HG02973 (cell line): ENCODE measurements at regions not wholly inside any gene's neighbourhood (a gene's known extent, or its start where the extent isn't known, plus 50 kb on each side); places are given as distances from the start of the nearest gene placed in this dataset.
A peak's percentile ranks its signal among the peaks of the same experiment; 100 is the strongest.

Experiments
- ATAC-seq: cut with Tn5 transposase; IDR thresholded peaks from one replicate; pipeline ENCODE4 v1.9.1; 2021; ENCODE audit warnings: moderate library complexity; ENCODE audit not compliant: unreplicated experiment

DNA sequence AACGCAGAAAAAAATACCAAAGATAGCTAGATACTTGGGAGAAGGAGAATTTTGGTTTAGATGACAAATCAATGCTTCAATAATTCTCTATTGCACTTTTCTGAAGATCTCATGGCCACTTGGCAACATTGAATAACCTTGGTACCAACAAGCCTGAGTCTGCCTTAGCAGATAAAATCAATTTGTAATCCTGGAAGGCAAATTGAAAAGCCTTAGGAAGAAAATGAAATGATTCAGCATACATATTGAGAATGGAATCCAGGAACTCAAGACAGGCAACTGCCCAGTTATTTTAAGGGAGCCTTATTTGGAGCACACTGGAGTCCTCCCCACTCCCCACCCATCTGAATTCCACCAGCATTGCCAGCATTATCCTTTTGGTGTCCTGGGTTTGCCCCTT, 109.3 kb upstream of the SOX9 start:
- ATAC-seq: no peak

DNA sequence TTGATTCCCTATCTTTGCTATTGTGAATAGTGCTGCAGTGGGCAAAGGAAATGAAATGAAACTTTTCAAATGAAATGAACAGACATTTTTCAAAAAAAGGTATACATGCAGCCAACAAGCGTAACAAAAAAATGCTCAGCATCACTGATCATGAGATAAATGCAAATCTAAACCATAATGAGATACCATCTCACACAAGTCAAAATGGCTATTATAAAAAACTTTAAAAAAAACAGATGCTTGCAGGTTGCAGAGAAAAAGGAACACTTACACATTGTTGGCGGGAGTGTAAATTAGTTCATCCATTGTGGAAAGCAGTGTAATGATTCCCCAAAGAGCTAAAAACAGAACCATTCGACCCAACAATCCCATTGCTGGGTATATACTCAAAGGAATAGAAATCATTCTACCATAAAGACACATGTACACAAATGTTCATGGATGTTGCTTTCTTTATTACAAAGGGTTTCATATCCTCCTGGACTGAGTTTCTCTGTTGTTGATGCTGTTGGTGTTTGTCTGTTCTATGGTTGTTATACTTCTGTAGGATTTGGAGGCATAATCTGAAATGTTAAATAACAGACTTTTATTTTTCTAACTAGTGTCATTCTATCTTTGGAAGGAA, 99.3 kb upstream of the SOX9 start:
- ATAC-seq: no peak

DNA sequence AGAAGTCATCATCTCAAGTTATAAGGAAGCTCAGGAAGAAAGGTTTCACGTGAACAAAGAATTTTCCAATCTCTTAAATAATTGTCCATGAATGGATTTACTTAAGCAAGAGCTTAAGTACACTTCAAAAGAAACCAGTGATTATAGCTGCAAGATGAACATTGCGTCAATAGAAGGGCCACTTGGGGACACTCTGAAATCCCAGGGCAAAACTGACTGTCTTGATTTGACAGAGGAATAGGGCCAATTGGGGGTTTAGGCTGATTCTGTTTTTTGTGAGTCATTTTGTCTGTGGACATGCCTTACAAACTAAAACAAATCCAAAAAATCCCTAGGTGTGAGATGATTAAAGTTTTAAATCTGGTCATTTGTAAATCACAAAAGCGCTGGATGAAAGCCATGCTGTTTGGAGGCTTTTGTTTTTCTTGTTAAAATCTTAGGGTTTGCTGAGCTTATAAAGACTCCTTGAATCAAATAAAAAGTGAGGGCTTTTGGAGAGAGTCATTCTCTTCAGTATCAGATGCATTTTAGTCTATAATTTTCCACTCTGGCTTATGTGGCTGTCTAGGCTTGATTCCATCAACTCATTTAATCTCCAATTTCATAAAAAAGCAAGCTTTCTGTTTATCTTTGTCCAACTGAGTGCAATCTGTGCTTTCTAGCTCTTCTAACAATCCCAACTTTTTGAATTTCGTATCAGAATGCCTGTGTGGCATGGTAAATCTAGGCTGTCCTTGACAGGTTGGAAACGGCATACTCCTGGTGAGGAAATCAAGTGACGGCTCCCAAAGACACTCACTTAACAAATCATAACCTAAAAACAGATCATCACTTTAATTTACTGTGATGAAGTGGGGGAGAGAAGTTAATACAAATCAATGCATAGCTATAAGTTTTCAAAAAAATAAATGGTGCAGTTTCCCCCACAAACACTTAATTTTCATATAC, 98.2 kb upstream of the SOX9 start:
- no peak for ATAC-seq

DNA sequence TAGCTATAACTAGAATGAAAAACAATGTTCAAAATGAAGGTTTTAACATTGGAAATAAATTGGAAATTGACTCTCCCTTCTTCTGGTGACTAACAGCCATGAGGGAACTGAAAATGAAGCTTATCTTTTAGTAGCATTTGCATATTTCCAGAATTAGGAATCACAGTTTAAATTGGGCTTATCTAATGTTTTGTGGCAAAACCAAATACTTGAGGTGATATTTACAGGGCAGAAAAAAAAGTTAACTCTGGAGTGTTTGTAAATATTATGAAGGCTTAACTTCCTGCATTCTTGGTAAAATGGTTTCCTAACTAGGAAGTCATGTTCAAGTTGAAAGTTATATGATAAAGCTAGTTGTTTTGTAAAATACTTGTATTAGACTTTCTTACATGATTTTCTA, 96.4 kb upstream of the SOX9 start:
- ATAC-seq: no peak

DNA sequence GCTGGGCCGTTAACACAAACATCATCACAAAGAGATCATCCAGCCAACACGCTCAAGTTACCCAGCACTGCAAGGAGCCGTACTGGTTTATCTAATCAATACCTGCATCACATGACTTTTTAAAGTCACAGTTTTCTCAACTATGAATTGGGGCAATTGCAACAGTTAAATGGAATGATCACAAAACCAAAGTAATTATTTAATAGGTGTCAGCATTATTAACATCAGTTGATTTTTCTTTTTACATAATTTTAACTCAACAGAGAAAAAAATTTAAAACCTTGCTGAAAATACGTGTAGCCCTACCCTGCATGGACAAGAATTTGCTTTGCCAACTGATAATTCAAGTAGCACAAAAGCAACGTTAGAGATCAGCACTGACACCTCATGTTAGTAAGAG, 95.7 kb upstream of the SOX9 start:
- no peak for ATAC-seq

DNA sequence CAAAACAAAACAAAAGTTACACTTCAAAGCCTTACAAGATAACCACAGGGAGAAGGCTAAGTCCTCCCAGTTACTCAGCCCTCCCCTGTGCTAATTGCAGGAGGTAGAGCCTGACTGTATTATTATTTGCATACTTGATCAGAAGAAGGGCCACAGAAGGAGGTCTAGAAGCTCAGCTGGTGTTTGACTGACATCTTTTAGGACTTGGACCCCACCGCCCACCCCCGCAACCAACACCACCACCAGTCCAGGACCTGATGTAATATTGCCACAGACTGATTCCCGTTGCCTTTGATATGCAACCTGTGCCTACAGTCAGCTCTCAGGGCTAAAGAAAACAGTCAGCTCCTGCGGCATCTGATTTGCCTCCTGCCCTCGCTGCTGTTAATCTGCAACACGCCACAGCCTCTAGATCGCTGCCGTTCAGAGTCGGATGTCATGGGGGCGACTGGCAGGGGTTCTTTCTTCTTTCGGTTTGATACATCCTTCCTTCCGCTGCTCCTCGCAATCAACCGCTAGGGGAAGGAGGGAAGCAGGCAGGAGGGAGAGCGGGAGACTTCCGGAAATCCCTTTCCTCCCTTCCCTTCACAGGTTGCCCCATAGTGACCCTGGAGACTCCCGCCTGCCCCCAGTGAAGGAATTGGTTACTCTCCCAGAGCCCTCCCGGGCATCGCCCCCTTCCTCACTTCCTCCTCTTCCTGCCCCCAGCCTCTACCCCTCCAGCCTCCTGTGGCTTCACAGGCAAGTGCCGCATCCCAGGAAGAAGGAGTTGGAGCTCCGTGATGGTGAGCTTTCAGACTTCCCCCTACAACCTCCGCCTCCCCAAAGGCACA, 90.5 kb upstream of the SOX9 start:
- ATAC-seq: peak; percentile 64

DNA sequence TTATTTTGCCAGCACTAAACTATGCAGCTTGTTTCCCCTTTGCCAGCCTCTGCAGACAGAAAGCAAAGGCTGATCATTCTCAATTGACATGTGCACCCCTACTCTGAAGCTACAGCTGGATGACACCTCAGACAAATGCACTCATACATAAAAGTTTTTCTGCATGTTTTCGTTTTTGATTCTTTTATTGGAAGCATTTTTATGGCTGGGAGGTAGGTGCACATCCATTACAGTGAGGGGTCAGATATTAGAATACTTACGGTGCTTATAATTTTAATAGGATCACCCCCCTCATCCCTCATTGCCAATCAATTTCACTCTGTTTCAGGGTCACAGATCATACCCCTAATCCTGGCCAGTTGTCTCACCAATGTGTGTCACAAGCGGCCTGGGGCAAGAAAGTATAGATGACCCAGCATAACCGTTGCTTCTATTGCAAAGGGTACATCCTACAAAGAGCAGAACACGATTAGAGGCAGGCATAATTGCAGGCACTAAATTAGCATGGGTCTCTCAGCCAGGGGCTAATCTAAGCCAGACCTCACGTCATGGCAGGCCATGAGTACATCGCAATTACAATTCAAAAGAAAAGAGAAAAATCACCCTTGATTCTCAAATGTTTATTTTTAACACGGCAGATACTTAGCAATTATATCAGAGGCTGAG, 89.5 kb upstream of the SOX9 start:
- no peak for ATAC-seq

DNA sequence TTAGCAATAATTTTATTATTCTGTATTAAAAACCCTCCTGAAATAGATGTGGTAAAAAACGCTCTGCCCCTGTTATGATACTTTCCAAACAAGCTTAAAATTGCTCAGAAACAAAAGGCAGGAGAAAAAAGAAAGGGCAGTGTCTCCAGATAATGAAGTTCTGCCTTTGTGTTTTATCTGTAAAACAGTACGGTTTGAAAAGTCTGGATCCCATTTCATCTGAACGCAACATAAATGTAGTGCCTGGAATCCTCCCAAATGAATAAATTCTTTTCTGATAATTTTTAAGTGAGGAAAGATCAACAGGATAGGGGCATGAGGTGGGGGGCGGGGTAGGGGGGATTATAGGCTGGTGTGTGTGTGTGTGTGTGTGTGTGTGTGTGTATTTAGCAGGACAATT, 87.5 kb upstream of the SOX9 start:
- ATAC-seq: no peak

DNA sequence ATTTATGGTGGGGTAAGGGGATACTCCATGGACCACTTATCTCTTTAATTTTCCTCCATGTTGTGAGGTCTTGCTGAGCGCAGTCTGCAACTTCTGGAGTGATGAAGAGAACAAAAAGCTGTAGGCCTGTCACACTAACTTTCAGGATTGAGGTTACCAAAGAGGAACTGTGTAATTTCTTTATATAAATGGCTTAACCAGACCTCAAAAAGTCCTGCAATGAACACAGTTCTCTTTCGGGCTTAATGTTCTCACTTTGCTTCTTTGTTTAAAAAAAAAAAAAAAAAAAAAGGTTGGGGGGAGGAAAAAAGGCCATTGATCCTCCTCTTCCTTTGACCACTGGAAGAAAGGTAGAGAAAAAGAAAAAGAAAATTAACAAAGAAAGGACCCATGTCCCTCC, 86.8 kb upstream of the SOX9 start:
- ATAC-seq: peak; percentile 50

DNA sequence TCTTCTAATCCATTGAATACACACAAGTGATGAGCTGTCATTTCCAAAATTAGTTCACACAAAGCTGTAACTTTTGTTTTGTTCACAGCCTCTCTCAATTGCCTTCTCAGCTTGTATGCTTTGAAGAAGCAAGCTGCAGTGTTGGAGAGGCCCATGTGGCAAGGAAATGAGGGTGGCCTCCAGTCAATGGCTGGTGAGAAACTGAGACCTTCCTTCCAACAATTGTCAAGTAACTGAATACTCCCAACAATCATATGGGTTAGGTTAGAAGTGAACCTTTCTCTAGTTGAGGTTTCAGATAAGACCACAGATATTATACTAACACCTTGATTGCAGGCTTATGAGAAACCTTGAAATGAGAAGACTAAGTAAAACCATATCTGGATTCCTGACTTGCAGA, 82.4 kb upstream of the SOX9 start:
- no peak for ATAC-seq

DNA sequence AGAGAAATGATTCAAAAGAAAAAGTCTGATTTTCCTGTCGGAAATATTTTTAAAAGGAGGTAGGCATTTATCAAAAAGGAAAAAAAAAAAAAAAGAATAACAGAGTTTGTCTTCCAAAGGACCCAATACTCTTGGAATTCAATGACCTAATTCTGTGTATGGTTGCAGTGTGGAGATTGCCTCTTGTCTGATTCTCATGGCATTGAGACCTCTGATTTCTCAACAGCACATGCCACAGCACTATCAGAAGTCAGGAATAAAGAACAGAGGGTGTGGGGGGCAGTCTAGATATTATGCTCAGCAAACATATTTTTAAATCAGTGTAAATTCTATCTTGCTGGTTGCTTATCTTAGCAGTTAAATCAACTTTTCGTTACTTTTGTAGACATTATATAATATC, 81.3 kb upstream of the SOX9 start:
- no peak for ATAC-seq

DNA sequence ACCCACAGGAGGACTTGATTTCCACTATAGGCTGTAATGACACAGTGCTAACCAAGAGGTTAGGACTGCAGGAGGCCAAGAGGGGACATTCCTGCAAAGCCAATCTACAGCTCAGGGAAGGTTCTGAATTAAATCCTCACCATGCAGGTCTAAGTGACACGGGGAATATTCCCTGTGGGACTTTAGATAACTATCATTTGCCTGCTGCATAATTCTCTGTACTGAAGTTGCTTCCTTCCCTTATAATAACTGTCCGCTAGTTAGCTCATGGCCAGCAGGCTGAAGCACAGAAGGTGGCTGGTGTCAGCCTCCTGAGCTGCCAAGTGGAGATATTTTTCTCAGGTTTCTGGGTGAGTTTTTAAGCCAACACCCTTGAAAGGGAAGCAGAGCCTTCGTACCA, 74.6 kb upstream of the SOX9 start:
- no peak for ATAC-seq

DNA sequence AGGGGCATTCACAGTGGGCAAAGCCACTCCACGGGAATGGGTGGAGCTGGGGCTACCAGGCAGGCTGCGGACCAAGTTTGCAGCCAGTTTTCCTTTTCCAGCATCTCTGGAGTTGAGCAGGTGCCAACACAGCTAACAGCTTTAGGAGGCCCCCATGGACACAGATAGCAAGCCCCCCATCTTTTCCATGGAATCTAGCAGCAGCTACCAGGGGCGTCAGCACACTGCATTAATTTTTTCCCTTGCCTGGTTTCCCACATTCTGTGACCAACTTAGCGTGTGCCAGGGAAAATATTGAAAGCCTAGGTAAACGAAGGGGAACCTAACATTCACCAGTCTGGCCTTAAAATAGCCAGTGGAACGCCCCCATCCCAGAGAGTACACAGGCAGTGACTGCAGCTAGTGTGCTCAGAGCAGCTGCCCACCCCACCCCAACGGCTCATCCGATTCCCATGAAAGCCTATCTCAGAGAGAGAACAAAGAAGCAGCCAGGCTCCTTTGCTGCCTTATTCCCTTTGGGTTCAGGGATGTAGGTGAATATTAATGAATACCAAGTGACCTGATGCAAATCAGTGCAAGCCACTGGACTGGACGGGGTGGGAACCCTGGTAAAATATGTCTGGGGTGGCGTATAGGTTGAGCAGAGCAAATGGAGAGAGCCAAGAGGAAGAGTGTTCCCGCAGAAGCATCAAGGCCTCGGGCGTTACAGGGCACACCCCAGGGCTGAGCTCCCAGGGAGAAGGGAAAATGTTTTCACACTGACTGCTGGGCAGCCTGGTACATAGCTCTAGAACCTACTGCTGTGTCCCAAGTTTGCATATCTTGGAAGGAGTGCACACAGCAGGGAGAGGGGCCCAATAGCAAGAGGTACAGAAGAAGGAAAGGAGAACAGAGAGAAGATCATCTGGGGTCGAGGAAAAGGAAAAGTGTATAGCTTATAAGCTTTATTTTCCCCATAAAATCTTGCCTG, 73.9 kb upstream of the SOX9 start:
- no peak for ATAC-seq

DNA sequence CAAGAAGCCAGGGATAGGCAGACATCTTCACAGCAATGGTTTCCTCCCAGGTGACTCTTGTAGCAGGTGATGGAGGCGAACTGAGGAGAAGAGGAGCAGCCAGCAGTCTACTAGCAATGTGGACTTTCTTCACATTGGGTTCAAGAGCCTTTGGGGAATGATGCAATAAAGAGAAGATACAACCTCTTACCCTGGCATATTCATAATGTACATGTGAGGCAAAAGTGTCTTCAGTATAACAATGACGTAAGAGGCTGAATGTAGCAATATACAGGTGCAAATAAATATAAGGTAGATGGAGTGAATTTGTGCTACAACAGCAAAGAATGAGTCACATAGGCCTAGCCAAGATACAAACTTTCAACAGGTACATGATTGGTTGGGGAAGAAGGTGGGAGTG, 70.9 kb upstream of the SOX9 start:
- ATAC-seq: no peak

DNA sequence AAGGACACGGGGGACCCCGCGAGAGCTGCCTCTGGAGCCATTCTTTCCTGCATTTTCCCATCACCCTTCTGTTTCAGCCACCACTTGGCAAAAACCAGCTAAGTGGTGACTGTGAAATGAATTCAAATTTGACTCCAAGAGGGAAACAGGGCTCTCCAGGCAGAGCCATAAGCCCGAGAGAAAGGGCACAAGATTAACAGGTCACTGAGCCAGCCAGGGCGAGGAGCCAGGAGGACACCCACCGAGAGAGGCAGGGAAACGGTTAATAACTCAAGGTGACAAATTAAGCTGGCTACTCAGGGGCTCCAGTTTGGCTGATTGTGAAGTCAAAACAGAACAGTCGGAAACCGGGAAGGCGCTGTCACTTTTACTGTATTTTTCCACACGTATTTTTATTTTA, 67.8 kb upstream of the SOX9 start:
- no peak for ATAC-seq

DNA sequence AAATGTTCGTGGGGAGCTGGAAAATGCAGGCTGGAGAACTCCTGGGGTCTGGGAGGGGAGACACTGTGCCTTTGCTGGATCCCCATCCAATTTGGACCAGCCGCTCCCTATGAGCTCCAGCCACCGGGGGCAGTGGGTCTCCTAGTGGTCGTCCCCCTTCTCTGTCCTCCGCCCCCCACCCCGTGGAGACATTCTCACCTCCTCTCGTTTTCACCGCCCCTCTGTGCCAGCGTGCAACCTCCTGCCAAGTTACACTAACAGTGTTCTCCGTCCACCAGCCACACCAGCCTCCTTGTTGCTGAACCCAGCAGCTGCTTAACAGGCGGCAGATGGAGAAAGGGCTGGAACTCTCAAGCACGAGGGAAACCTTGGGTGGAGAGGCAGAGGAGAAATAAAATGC, 67.4 kb upstream of the SOX9 start:
- ATAC-seq: no peak

DNA sequence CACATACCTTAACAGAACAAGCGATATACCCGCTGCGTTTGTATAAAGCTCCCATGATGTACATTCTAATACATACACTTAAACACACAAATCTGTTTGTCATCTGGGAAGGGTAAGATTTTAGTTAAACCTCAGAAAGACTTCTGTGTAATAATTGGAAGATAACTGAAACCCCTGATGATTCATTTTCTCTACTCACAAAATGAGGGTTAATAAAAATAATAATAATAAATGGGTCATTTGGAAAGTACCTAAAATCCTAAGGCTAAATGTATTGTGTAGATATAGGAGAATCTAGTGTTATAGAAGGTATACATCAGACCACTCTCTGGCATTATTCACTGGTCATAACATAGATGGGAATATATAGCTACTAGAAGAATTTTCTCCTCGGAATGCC, 64.7 kb upstream of the SOX9 start:
- no peak for ATAC-seq

DNA sequence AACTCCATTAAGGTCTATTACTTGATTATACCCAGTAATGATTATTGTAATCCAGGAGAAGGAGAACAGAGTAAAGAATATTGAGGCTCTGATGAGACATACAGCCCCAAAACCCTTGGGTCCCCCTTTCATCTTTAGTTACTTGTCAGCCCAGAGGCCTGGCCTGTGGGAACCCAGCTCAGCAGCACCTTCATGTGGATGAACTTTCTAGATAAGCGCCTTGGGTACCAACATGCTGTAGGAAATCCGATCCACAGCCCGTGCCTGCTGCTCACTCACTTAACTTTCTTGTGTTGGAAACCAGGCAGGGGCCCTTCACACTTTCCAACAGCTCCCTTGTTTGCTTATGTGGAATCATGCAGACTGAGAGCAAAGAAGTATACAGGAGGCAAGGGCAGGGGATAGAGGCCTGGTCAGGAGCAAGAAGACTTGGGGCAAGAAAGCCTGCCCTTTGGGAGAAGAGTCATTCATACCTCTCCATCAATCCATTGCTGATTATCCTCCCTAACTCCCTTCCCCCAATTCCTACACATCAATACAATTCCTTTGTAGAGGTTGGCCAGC, 64.0 kb upstream of the SOX9 start:
- no peak for ATAC-seq

DNA sequence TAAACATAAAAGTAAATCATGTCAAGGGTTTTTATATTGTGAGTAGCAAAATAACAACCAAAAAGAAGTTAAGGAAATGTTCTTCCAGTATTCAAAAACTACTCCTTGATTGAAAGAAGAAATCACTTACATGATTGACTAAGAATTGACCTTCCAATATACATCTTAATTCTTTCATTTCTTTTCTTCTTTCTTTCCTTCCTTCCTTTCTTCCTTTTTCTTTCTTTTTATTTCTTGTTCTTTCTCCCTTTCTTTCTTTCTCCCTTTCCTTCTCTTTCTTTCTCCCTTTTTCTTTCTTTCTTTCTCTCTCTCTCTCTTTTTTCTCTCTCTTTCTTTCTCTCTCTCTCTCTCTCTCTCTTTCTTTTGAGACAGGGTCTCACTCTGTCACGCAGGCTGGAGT, 60.7 kb upstream of the SOX9 start:
- no peak for ATAC-seq

DNA sequence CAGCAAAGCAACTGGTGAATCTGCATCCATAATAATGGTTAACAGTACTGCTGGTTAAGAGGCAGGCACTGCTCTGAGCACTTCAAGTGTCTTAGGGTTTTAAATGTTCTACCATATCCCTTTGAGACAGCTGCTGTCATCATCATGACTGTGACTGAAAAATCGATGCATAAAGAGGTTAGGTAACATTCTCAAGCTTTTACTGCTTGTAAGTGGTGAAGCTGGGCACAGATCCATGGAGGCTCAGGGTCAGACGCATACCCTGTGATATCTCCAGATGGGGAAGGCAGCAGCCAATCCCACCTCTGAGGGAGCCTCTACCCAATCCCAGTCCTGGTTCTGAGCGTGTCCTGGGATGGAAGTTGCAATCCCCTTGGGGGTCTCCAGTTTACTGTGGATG, 57.6 kb upstream of the SOX9 start:
- no peak for ATAC-seq
